ENCODE measurements at regions not wholly inside any gene's neighbourhood (a gene's known extent, or its start where the extent isn't known, plus 50 kb on each side); places are given as distances from the start of the nearest gene placed in this dataset.
"Not testable (repeated sequence)": the region's sequence is repeated elsewhere in the genome, so short reads cannot be mapped to it uniquely, and the experiment has no call there.

DNA sequence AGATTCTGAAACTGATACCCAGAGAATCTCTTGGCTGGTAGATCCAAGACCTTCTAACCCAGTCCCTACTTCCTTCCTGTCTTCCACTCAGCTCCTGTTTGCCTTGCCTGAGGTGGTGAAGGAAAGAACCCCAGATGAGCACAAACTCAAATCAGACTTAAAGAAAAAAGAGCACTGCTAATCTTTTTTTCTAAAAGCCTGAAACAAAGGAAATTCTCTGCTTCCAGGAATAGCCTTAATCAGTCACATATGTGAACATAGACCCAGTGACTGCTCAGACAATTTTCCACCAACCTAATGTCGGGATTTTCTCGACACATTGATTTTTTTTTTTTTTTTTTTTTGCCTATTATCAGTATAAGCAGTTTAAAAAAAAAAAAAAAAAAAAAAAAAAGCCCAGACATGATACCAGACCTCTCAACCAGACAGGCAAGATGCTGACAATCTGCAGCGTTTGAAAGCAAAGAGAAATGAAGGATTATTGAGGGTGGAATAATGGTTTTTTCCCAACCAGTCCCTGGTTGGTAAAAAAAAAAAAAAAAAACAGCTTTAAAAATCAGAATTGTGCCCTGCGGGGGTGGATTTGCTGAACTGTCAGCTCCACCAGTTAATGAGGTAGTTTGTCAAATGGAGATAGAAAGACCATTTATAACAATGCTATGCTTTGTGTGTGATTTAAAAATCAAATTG lies 256.8 kb upstream of the RARB start:
- no peak for DNase-seq

DNA sequence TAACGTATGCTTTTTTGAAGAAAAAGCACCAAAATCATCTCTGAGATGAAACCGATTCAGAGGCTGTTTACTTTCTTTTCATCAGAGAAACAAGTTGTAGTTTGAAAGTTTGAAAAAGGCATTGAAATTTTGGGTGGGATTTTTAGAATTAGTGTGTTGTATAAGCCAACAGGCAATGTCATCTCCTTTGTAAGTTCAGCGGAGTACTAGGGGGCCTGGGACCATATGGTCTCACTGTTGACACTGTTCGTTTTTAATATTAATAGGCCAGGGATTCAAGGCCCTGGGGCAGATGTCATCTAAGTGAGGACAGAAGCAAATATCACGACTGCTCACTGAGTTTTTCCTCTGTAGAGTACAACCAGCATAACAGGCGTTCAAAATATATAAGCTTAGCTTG lies 256.2 kb upstream of the RARB start:
- DNase-seq, result no peak

DNA sequence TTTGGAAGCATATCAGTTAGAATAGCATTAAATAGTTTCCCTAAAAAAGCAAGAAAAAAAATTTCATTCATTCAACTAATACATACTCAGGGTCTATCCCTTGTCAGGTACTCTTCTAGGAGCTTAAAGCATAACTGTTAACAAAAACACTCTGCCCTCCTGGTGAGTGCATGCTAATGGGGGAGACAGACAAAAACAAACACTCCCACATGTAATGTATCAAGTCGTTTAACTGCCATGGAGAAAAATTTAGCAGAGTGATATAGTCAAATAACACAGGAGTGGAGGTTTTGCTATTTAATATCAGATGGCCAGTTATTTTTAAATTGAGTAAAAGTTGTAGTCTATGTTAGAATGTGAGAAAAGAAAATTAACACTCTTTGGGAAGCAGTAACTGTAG lies 254.5 kb upstream of the RARB start:
- no peak for DNase-seq

DNA sequence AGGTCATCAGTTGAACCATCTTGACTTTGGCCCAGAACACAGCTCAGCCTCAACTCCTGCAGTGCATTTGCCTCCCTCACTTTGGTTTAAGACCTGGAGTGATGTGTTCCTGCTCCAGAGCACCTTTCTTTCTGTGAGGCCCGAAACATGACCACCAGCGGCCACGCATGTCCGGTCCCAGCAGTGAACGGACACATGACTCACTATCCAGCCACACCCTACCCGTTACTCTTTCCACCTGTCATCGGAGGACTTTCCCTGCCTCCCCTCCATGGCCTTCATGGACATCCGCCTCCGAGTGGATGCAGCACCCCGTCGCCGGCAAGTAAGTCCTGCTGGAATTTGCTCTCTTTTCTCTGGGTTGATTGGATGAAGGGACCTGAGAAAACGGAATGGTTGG lies 253.8 kb upstream of the RARB start:
- no peak for DNase-seq

DNA sequence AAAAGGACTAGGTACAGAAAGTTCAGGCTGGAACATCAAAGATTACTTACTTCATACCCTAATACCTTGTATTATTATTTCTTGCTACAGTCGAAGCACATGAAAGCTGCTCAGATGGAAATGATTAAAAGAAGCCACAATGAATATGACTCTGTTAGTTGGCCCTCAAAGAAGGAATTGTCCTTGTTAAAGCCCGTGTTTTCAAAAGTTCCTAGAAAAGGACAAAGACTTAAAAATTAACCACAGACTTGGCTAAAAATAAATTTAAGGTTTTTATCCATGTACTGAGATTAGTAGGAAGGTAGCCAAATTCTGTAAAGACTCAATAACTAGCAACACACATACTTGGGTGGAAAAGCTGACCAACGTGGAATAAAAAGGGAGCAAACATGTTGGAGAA lies 251.0 kb upstream of the RARB start:
- DNase-seq, result no peak

DNA sequence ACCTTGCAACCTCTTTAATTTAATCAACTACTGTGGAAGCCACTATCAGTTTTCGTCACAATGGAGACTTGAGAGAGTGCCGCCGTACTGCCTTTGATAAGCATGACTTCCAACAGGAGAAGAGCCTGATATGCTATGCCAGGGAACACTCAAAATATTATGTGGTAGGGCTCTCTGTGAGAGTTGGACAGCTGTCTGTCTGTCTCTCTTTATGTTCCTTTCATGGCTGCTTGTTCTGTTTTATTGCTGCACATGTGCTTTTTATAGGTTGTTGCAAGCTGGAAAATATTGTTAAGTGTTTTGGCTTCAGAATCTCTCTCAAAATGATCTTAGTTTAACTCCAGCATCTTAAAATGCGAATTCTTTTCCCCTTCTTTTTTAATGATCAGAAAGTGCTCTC lies 249.4 kb upstream of the RARB start:
- no peak for DNase-seq

DNA sequence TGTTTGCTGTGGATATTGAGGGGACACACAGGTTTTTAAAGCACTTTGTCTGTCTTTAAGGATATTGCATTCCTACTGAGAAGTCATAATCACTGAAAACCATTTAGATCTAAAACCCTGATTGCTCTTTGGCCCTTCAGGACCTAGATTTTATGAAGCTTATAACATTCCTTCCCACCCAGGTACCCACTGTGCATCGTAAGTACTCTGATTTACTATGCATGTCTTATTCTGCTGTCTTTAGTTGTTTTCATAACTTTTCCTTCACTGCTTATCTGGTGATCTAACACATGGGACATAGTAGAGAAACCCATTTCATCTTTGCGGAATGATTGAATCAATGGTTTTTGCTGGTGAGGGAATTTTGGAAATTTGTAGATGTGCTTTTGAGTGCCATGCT lies 247.0 kb upstream of the RARB start:
- DNase-seq, result no peak

DNA sequence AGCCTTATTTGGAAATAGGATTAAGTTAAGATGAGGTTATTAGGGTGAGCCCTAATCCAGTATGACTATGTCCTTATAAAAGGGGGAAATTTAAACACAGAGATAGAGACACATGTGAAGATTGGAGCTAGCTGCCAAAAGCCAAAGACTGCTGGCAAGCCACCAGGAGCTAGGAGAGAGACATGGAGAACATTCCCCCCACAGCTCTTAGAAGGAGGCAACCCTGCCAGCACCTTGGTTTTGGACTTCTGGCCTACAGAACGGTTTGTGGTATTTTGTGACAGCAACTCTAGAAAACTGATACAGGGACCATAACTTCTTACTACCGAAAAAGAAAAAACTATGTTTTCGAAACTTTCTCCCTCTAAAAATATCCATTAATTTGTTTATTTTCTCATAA lies 245.3 kb upstream of the RARB start:
- no peak for DNase-seq

DNA sequence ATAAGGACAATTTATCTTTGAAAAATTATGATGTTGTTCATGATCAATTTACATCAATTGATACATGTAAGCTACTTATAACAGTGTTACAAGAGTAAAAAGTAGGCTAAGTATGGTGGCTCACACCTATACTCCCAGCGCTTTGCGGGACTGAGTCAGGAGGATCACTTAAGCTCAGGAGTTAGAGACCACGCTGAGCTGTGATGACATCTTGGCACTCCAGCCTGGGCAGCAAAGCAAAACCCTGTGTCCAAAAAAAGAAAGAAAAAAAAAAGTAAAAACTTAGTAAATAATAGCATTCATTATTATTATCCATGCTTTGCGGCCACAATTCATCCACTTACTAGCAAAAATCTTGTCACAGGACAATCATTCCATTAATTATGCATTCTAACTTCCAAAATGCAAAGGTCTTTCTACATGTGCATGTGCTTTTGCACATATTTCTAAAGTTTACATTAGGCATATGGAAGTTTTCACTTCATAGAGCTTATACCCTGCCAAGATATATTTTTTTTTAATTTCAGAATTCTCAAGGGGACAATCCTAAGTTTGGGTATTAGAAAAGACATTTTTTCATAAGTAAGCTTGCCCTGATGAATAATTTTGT lies 243.3 kb upstream of the RARB start:
- DNase-seq, result no peak

DNA sequence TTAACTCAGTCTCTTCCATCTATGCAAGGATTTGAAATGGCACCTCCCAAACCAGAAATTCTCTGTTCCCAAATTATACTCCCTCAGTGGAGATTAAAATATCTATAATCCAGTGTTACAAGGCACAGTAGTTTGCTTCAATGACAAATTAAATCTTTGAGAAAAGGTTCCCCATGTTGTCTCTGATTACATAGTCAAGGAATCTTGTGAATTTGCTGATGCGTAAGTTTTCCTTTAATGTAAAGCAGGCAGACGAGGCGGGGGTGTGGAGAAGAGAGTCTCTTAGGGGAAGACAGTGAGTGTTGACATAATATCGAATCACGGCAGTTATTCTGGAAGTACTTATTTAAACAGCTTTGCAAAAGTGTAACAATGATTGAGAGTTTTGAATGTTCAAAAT lies 236.4 kb upstream of the RARB start:
- no peak for DNase-seq

DNA sequence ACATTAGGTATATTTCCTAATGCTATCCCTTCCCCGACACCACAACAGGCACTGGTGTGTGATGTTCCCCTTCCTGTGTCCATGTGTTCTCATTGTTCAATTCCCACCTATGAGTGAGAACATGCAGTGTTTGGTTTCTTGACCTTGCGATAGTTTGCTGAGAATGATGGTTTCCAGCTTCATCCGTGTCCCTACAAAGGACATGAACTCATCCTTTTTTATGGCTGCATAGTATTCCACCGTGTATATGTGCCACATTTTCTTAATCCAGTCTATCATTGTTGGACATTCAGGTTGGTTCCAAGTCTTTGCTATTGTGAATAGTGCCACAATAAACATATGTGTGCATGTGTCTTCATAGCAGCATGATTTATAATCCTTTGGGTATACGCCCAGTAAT lies 228.5 kb upstream of the RARB start:
- not testable (repeated sequence) for DNase-seq

DNA sequence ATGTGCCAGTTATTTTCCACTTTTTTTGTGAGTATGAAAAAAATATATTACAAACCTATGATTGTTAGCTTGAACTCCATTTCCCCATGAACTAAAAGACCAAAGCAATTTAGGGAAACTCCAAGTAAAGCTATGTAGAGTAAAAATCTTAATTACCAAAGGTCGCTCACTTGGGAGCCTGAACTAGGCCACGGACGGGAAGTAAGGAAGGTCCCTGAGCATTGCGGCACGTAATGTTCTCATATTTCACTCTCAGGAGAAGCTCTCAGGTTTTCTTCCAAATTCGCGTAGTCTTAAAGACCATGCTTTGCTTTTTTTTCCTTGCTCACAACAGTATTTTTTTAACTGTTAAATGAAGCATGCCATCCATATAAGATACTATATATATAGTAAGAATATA lies 215.3 kb upstream of the RARB start:
- DNase-seq, result no peak

DNA sequence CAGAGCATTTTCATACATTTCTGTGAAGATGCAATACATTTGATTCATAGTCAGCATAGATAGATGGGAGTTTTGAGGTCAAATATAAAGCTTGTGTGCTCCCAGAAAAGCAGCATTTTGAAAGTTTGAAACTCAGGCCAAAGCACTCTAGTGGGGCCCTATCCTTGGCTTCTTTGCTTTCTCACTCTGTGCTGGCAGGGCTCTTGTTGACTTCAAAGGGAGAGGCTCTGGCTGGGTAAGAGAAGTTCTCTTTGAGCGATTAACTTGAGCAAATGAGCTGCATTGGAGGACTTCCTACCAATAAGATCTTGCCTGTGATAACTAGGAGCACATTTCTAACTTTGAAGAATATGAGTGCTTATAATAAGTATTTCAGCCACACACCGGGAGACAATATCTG lies 214.0 kb upstream of the RARB start:
- no peak for DNase-seq

DNA sequence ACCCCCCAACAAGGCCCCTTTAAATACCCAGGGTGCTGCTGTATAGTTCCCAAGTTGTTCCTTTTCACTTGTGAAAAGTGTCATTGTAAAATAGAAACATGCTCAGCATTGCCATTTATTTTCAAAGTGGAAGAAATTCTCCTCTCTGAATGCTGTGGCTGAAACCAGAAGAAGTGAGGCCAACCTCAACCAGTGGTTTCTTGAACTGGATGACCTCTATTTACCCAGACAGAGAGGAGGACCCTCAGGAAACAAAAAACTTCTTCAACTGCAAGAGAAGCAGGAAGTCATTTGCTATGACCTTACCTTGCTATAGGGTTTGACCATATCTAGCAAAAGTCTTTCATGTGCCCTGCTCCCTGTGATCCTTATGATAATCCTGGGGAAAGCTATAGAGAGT lies 209.7 kb upstream of the RARB start:
- no peak for DNase-seq

DNA sequence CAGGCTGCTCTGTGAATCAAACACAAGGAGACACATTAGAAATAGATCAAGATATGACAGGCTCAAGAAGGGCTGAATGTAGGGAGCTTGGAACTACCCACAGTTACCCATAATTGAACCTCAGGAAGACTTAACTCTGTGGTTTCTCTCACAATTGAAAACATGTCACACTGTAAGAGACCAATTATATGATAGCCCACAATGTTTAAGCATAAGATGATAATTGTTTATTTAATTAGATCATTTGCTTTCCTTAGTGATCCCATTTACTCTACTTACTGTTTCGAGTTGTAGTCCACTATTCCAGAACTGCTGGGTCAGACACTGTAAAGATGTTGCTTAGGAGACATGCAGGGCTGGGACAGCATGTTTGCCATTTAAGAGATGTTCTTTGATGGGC lies 201.3 kb upstream of the RARB start:
- DNase-seq, result no peak

DNA sequence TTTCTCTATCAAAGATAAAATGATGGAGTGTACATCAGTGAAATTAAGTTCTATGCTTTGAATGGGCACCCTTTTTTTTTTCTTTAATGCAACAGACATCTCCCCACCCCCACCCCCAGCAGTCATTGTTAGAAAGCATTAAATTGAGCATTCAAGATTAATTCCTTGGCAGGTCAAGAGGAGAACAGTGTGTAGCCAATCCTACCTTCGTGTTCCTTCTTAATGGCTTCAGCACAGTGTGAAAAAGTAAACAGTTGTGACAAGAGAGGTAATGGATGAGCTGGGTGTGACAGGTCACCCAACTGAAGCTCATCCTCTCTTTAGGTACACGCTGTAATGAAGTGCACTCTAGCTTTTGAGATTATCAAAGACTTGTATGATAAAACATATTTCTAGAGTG lies 198.5 kb upstream of the RARB start:
- DNase-seq, result no peak

DNA sequence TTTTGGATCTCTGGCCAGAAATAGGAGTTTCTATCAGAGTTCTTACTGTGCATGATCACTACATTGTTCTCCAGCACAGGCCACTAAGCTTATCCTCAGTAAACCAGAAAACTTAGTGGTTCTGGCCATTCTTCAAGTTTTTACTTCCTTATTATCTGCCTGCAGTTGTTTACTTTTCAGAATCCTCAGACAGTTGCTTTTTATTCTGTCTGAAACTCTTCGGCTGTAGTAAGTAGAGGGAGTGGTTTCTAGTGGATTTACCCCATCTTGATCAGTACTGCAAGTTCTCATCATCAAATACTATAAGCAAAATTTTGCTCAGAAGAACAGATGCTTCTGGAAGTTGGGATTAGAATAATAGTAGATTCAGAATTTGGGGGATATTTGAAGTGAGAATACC lies 193.0 kb upstream of the RARB start:
- DNase-seq, result no peak

DNA sequence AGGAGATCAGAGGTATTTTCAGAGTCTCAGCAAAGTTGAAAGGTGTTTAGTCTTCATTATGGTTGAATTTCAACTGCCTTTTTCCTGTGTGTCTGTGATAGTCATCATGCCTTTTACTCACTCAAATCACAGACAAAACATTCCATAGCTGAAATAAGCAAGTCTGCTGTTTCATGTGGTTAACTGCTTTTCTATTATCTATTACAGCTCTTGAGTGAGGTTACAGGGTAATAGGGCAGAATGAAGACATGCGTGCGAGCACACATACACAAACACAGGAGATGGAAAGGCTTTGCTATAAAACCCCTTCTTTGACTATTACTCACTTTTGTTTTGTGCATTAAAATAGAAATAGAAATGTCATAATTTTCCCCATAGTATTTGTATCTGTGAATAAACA lies 192.6 kb upstream of the RARB start:
- DNase-seq, result no peak

DNA sequence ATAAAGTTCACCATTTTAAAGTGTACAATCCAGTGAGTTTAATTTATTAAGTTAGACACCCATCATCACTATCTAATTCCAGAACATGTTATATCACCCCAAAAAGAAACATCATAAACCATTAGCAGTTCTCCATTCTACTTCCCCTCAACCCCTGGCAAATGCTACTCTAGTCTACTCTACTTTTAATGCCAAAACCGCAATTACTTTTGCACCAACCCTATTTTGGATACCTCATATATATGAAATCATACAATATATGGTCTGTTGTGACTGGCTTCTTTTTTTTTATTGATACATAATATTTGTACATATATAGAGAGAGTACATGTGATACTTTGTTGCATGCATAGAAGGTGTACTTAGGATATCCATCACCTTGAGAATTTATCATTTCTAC lies 190.5 kb upstream of the RARB start:
- no peak for DNase-seq

DNA sequence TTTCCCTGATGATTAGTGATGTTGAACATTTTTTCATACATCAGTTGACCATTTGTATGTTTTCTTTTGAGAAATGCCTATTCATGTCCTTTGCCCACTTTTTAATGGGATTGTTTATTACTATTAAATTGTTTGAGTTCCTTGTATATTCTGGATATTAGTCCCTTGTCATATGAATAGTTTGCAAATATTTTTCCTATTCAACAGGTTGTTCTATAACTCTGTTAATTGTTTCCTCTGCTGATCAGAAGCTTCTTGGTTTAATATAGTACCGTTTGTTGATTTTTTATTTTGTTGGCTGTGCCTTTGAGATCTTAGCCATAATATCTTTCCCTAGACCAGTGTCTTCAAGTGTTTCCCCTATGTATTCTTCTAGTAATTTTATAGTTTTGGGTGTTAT lies 189.0 kb upstream of the RARB start:
- DNase-seq, result no peak

DNA sequence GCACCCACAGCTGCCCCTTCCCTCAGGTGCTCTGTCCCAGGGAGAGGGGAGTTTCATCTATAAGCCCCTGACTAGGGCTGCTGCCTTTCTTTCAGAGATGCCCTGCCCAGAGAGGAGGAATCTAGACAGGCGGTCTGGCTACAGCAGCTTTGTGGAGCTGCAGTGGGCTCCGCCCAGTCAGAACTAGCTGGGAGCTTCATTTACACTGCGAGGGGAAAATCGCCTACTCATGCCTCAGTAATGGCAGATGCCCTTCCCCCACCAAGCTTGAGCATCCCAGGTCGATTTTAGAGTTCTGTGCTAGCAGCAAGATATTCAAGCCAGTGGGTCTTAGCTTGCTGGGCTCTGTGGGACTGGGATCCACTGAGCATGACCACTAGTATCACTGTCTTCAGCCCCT lies 181.2 kb upstream of the RARB start:
- DNase-seq, result no peak

DNA sequence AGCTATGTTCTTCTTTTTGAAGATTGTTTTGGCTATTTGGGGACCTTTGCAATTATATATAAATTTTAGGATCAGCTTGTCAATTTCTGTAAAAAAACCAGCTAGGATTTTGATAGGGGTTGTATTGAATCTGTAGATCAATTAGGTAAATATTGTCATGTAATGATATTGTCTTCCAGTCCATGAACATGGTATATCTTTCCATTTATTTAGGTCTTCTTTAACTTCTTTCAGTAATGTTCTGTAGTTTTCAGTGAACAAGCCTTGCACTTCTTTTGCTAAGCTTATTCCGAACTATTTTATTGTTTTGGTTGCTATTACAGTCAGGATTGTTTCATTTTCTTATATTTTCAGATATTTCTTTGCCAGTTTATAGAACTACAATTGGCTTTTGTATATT lies 175.8 kb upstream of the RARB start:
- no peak for DNase-seq

DNA sequence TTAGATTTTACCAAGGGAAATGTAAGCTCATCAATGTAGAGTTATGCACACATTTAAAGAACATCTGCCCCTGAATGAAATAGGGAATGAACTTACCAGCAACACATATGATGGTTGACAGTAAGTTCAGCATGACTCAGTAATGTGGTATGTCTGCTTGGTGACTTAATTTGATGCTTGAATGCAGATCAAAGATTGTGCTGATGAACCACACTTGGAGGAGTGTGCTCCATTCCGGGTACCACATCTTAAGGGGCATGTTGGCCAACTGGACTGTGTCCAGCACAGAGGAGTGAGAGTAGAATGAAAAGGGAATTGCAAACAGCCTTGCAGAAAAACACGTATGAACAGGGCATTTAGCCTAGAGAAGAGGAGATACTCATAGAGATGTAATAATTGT lies 171.0 kb upstream of the RARB start:
- no peak for DNase-seq

DNA sequence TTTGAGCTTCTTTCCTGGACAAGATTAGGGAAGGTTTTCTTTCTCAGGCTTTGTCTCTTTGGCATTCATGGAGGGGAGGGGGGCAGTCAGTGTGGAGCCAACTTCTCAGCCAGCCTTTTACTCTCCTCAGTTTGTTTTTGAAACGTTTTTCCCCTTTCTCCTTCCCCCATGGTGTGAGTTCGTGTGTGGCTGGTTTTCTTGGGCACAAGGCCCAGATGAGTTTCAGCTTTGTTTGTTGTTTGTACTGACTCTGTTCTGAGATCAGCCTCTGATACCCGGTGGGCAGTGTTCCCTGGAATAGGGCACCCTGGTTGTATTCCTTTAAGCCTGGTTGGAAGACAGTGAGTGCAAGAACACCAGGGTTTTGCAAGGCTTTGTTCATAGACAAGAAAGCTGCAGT lies 168.2 kb upstream of the RARB start:
- no peak for DNase-seq

DNA sequence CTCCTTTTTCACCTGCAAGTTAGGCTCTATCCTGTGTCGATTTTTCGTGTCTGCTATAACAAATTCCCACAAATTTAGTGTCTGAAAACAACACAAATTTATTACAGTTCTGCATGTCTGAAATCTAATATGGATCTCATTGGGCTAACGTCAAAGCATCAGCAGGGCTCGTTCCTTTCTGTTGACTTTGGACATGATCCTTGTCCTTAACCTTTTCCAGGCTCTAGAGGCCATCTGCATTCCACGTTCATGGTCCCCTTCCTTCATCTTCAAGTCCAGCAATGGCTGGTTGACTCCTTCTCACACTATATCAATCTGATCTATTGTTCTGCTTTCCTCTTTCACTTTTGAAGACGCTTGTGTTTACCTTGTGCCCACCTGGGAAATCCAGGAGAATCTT lies 165.7 kb upstream of the RARB start:
- no peak for DNase-seq

DNA sequence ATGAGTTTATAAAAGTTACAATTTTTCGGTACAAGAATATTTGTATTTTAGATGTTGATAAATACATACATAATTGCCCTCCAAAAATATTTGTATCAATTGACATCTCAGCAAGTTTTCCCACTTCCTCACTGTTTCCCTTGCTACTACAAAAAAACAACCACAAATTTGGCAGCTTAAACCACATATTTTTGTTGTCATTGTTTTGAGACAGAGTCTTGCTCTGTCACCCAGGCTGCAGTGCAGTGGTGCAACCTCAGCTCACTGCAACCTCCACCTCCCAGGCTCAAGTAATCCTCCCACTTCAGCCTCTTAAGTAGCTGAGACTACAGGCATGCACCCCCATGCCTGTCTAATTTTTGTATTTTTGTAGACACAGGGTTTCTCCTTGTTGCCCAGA lies 162.8 kb upstream of the RARB start:
- DNase-seq, result no peak
